Cardiac septum (tissue), 1 donor: ENCODE measurements at regions not wholly inside any gene's neighbourhood (a gene's known extent, or its start where the extent isn't known, plus 50 kb on each side); places are given as distances from the start of the nearest gene placed in this dataset.
"Not testable (repeated sequence)": the region's sequence is repeated elsewhere in the genome, so short reads cannot be mapped to it uniquely, and the experiment has no call there.

Experiments used
- DNase-seq: peaks from one replicate; pipeline ENCODE4 v3.0.0-alpha.2; 2020; ENCODE audit warnings: low spot score
- intact Hi-C: fragments of 100-400 bp; cut with DNase I; formaldehyde crosslinking; loops from one replicate; pipeline ENCODE4 v1.14.0; 2022
- donor health status: DM: no; HTN: no; CAD: no.

DNA sequence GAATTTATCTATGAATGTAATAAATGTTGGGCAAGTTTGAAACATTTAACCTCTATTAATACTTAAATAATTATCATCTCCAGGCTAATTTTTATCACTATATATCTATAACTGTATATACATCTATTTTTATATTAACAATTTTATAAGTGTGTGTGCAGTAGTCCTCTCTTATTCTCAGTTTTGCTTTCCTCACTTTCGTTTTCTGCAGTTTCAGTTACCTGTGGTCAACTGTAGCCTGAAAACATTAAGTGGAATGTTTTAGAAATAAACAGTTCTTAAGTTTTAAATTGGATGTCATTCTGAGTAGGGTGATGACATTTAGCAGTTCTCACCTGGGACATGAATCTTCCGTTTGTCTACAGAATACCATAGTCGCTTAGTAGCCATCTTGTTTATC lies 379.4 kb upstream of the MAN1A1 start:
- no peak for DNase-seq
- intact Hi-C loops: no loop called here

DNA sequence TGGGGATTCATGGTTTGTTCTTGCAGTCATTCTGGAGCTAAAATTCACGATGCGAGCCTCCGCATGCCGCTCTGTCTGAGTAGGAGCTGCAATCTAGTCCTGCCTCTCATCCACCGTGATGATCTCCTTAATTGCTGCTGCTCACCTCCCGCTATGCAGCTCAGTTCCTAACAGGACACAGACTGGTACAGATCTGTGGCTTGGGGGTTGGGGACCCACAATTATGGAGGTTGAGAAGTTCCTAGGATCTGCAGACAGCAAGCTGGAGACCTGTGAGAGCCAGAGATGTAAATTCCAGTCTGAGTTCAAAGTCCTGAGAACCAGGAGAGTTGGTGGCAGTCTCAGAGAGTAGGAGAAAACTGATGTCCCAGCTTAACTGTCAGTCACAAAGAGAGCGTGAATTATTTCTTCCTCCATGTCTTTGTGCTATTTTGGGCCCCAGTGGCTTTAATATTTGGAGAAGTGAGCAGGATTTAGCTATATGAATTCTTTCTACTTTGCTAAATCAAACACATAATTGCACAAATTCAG lies 378.7 kb upstream of the MAN1A1 start:
- DNase-seq: peak; percentile 53
- intact Hi-C loops: no loop called here

DNA sequence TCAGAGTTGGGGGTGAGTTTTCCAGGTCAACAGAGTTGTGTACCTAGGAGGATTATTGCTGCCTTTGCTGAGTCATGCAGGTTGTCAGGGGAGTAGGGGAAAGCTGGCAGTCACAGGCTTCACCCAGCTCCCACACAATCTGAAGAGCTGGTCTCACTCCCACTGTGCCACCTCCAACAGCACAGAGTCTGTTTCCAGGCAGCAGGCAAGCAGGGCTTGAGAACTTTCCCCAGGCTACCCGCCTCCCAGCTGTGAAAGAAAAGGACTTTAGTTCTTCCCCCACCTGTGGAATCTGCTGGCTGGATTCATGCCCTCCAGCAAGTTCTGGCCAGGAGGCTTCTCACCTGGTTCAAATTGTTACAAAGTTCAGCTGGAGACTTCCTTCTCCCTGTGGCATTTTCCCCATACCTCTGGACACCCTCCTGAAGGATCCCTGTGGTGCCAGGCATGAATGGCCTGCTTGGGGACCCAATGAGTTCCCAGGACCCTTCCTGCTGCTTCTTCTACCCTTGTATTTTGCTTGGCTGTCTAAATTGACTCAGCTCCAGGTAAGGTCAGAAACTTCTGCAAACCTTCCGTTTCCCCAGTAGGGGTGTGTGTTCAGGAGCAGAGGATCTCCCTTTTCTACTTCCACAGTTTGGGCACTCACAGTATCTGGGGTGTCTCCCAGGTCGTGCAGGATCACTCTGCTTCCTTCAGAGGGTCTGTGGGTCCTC lies 378.1 kb upstream of the MAN1A1 start:
- peak; percentile 33 for DNase-seq
- intact Hi-C loops: no loop called here

DNA sequence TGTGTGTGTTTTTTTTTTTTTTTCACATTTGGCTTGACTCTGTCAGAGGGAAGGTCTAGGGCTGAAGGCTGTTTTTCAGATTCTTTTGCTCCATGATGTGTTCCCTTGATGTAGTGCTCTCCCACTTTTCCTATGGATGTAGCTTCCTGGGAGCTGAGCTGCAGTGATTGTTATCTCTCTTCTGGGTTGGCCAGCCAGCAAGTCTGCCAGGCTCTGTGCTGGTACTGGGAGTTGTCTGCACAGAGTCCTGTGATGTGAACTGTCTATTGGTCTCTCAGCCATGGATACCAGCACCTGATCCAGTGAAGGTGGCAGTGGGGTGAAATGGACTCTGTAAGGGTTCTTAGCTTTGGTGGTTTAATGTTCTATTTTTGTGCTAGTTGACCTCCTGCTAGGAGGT lies 377.4 kb upstream of the MAN1A1 start:
- DNase-seq, intact Hi-C loops: not testable (repeated sequence)

DNA sequence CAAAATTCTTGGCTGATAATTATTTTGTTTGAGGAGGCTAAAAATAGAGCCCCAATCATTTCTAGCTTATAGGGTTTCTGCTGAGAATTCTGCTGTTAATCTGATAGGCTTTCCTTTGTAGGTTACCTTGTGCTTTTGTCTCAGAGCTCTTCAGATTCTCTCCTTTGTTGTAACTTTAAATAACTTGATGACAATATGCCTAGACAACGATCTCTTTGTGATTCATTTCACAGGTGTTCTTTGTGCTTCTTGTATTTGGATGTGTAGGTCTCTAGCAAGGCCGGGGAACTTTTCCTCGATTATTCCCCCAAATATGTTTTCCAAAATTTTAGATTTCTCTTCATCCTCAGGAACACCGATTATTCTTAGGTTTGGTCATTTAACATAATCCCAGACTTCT lies 376.5 kb upstream of the MAN1A1 start:
- DNase-seq: no peak
- intact Hi-C loops: no loop called here

DNA sequence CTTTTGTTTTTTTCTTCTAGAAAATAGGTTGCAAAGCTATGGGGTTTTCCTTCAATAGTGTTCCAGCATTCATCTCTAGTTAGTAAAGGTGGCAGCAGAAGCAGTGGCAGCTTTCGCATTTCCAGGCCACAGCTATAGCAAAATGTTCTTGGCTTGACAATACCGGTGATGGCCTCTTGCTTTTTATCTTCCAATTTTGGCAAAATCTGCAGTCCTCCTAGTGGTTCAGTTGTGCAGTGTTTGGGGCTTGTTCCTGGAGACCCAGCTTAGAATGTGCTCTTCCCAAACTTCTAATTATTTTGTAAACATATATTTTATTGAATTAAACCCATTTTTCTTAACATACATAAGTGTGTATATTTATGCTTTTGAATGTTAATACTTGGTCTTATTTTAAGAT lies 370.6 kb upstream of the MAN1A1 start:
- DNase-seq: no peak
- intact Hi-C loops: no loop called here

DNA sequence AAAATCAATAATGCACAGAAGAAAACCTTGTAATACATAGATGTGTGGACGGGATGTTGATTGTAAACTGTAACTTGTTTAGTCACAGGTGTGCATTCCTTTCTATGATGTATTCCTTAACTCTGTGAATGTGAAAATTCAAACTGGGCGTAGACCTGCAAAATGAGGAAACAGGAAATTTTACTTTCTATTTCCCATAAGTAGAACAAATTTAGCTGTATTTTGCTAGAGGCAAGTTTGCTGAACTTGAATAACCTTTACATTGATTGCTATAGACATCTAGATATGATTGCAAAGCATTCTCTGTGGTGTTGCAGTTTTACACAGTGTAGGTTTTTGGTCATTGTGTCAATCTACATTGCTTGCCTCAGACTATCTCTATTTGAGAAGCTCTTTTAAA lies 368.4 kb upstream of the MAN1A1 start:
- intact Hi-C loops: no loop called here
- DNase-seq: no peak

DNA sequence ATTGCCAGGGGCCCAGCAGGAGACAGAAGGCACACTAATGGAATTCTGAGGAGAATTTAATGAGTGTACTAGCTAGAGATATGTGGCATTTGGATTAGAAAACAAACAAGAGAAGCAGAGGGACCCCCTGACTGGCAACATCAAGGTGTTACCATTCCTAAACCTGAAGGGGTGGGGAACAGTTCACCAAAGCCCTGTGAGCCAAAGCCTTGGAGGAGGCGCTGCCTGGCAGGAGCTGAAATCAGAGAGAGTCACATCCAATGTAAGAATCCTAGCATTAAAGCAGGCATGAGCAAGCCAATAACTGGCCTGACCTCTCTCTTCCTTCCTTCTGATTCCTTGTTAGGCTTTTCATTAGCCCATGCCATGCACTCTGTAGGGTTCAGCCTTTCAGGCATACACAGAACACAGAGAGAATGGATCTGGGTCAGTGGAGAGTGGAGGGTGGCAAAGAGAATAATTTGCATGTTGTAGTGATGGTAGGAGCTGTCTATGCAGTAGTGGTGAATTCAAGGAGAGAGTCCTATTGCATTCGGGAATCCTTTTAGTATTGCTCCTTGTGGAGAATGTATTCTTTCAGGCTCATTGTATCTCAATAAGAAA lies 367.2 kb upstream of the MAN1A1 start:
- no peak for DNase-seq
- intact Hi-C loops: no loop called here

DNA sequence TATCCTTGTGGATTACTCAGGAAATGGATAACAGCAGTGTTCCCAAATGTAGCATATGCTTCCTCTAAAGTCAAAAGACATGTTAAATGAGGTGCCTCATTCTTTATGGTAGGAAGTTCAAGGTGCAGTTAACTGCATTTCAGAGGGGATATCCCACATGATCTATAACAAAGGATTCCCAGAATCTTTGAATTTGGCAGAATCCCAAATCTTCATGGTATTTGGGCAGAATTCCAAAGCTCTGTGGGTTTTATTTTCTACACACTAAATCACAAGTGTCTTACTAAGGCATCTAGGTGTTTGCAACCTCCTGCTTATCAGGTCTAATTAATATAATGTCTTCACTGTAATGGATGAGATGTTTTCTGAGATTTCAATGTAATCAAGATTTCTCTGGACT lies 364.3 kb upstream of the MAN1A1 start:
- intact Hi-C loops: no loop called here
- DNase-seq: no peak

DNA sequence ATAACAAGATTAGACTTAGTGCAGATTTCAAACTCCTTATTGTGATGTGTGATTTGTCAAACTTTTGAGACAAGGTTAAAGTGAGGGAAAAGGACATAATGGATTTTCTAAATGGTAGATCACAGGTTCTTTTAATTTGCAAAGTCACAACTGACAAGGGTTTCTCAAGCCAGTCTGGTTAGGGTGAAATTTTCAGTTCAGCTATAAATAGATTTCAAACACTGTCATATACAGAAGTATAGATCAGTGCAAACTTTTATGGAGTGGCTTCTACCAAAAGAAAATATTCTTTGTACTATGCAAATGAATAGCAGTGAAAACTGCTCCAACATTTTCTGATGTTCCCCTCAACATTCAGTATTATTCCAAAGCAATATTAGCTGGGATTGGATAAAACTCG lies 337.1 kb upstream of the MAN1A1 start:
- intact Hi-C loops: no loop called here
- no peak for DNase-seq

DNA sequence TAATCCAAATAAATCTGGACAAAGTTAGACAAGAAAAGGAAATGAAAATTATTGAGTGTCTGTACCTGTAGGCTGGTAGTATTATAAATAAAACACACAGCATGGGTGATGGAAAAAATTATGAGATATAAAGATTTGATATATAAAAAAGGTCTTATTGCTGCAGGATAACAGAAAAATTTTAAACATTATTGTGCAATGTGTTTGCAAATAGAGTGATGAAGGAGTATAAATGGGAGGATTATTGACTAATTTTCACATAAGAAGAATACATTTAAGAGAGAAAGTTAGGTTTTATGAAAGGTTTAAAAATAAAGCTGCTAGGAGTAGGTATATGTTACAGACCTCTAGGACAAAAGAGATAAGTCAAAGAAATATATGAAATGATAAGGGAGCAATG lies 336.7 kb upstream of the MAN1A1 start:
- intact Hi-C loops: no loop called here

DNA sequence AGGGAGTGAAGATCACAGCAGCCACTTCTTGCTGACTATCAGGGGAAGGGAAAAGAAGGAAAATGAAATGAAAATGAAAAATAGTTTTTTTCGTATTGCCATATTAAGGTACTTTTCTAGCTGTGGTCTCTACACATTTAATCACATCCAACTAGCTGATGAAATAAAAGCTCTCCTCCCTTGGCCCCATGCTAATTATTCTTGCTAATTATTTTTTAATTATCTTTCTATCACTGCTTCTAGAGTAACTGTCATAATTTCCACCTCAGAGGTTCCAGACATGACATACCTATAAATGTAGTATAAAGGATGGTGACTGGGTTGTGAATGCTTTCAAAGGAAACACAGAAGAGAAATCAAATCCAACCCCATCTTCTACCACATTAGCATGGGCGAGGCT lies 334.1 kb upstream of the MAN1A1 start:
- DNase-seq: no peak
- intact Hi-C loops: no loop called here

More for the DNA sequence above, 336.7 kb upstream of the MAN1A1 start:
- DNase-seq: no peak

DNA sequence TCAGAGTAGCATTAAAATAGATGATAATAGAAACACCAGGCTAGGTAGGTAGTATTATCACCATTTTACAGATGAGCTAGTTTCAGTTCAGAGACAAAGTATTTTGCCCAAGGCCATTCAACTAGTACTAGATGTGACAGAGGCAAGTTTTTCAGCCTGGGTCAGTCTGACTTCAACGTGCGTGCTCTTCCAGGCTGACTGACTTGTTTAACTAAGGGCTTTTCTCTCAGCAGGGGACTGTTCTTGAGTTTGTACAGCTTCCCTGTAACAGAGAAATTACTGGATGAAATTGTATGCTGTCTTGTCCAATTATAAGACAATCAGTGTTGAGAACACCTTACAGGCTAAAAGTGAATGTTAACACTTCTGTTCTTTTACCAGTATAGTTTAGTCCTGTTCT lies 333.5 kb upstream of the MAN1A1 start:
- intact Hi-C loops: no loop called here

DNA sequence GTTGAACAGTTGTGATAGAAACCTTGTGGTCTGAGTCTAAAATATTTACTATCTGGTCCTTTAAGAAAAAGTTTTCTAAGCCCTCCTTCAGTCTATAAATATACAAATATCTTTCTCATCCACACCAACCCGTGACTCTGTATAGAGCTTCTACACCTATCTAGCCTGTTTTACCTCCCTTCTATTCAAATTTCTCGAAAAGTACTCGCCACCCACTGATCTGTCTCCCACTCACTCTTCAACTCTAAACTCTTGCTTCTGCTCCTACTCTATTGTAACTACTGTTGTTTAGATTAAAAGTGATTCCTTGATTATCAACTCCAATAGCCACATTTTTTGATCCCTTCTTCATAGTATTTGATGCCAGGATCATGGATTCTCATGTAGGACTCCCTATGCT lies 329.4 kb upstream of the MAN1A1 start:
- no peak for DNase-seq
- intact Hi-C loops: no loop called here

More for the DNA sequence above, 333.5 kb upstream of the MAN1A1 start:
- DNase-seq: no peak

DNA sequence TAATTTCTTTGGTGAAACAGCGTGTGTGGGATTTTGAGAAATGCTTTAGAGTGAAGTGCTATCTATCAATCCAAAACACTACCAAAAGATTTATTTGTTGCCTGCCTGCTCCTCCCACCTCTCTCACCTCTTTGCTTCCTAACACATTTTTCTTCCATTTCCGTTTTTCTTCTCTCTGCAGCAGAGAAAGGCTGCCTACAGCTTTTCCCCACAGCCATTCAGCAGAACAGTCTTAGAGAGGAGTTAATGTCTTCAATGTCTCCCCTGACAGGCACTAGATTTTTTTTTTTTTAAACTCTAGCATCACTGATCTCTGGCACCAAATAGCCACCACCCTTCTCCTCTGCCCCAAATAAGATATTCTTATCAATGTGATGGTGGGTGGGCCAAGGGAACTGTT lies 327.8 kb upstream of the MAN1A1 start:
- intact Hi-C loops: no loop called here
- DNase-seq: no peak

DNA sequence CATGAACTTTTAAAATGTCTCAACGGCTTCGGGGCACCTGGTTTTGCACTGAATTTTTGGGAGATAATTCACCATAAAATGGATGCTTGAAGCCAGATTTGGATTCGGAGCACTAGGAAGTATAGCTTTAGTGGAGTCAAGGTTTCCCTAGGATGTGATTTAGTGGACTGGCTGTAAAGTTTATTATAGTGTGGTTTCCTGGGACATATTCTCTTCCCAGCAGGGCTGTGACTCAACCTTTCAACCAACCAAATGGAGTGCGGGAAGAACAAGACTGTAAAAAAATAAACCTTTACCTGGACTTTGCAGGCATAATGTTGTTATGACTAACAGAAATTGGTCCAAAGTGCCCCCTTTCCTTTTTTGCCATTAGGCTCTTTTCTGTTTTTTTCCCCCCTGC lies 327.4 kb upstream of the MAN1A1 start:
- intact Hi-C loops: no loop called here
- DNase-seq: no peak

DNA sequence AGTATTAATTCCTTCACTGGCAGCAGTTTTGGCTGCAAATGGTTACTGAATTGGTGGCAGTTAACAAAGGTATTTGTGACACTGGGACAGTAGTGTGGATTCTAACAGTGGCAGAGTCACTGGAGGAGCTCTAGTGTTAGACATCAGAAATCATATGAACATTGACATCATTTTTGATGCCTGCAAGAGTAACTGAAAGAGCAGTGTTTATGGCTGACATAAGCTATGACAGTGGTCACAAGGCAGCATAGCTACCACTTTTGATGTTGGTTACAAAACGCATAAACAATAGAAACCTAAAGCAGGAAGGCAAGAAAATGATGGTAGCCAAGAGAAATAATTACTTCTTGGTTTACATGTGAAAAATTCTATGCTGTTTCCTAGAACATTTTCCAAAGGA lies 326.7 kb upstream of the MAN1A1 start:
- intact Hi-C loops: no loop called here
- no peak for DNase-seq

DNA sequence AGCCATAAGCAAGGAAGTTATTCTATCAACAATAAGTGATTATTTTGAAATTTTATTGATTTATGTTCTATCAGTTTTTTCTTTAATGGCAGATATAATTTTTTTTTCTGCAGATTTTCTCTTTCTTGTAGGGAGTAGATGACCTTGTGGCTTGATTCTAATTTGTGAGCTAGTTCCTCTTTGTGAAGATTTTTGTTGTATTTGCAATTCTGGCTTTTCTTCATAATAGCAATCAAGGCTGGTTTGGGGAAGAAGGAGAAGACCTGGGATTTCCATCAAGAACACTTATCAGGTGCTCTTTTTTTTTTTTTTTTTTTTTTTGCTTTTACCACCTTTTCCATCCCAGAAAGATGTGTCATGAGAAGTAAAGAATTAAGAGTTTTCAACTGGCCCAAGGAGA lies 324.2 kb upstream of the MAN1A1 start:
- intact Hi-C loops: no loop called here
- no peak for DNase-seq

DNA sequence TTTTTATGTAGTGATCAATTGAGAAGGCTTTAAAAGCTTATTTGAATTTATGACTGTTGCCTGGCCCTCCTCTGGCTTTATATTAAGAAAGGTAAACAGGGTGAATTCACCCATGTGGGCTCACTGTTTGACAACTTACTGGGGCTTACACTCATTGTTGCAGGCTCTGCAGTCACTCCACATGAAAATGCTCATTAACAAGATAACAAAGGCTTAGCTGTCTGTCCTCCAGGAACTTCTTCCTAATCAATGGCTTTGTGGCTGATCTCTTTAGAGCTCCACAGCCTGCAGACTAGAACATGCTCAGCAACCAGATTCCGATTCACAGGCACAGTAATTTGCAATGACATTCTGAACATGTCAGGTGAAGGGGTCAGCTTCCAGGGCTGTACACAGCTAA lies 323.2 kb upstream of the MAN1A1 start:
- intact Hi-C loops: no loop called here
- DNase-seq: no peak

DNA sequence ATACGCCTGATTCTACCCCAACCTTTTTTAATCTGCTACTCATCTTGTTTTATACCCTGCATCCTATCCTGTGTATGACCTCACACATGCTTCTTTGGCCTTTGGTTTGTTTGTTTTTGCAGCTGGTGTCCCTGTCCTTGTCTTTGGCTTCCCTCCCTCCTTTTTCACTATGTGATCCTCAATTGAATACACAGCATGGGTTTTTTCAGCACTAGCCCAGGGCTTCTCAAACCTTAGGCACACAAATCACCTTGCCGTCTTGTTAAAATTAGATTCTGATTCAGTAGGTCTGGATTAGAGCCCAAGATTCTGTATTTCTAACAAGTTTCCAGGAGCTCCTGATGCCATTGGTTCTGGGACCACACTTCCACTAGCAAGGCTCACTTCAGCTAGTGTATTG lies 321.5 kb upstream of the MAN1A1 start:
- DNase-seq: no peak
- intact Hi-C loops: no loop called here

DNA sequence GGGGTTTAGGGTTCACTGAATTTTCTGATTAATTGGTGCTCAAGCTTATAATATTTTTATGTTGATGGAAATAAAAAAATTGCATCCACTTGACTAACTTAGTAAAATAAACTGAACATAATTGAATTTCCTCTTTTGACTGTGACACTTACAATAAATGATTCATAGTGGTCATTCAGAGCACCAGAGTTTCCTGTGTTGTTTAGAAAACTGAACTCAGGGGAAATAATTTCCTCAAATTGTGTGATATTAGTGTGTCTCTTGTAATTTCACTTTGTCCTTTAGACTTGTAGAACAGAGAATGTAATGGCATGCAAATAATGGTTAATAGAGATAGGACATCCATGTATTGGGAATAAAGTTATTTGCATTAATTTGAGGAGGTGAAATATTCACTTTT lies 319.7 kb upstream of the MAN1A1 start:
- intact Hi-C loops: no loop called here
- no peak for DNase-seq

DNA sequence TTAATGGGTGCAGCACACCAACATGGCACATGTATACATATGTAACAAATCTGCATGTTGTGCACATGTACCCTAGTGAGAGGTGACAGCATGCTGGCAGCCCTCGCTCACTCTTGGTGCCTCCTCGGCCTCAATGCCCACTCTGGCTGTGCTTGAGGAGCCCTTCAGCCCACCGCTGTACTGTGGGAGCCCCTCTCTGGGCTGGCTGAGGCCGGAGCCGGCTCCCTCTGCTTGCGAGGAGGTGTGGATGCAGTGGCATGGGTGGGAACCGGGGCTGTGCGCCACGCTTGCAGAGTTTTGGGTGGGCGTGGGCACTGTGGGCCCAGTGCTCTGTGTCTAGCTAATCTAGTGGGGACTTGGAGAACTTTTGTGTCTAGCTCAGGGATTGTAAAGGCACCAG lies 315.9 kb upstream of the MAN1A1 start:
- DNase-seq, intact Hi-C loops: not testable (repeated sequence)
